ENCODE measurements at regions not wholly inside any gene's neighbourhood (a gene's known extent, or its start where the extent isn't known, plus 50 kb on each side); places are given as distances from the start of the nearest gene placed in this dataset.

GRCh38 chr14:100654025-100654813, 67.0 kb upstream of the BEGAIN start:
- TF ChIP-seq GATA3 (IDR thresholded peaks at IDR 0.05; ENCODE audit: low read depth, low read length) (no peak), GATA2 (IDR thresholded peaks at IDR 0.05; ENCODE audit: low read depth, low read length) (no peak)

- TF ChIP-seq GATA3 (IDR thresholded peaks at IDR 0.05; ENCODE audit: low read depth, low read length) (no peak), GATA2 (IDR thresholded peaks at IDR 0.05; ENCODE audit: low read depth, low read length) (no peak)
Observed at GRCh38 chr14:100654814-100655740, 67.9 kb upstream of the BEGAIN start.

GRCh38 chr14:100655741-100656085, 68.5 kb upstream of the BEGAIN start:
- TF ChIP-seq GATA2 (IDR thresholded peaks at IDR 0.05; ENCODE audit: low read depth, low read length) (no peak), GATA3 (IDR thresholded peaks at IDR 0.05; ENCODE audit: low read depth, low read length) (no peak)

- TF ChIP-seq GATA2 (IDR thresholded peaks at IDR 0.05; ENCODE audit: low read depth, low read length) (no peak), GATA3 (IDR thresholded peaks at IDR 0.05; ENCODE audit: low read depth, low read length) (no peak)
Observed at GRCh38 chr14:100656996-100657395, 69.7 kb upstream of the DLK1 start.

- TF ChIP-seq GATA3 (IDR thresholded peaks at IDR 0.05; ENCODE audit: low read depth, low read length) (no peak), GATA2 (IDR thresholded peaks at IDR 0.05; ENCODE audit: low read depth, low read length) (no peak)
Observed at GRCh38 chr14:100657780-100658179, 68.9 kb upstream of the DLK1 start.

- no peak for TF ChIP-seq GATA2 (IDR thresholded peaks at IDR 0.05; ENCODE audit: low read depth, low read length)
- no peak for TF ChIP-seq GATA3 (IDR thresholded peaks at IDR 0.05; ENCODE audit: low read depth, low read length)
Observed at GRCh38 chr14:100658181-100658886, 68.4 kb upstream of the DLK1 start.

GRCh38 chr14:100659345-100660001, 67.2 kb upstream of the DLK1 start:
- TF ChIP-seq GATA3 (IDR thresholded peaks at IDR 0.05; ENCODE audit: low read depth, low read length) = no peak
- no peak for TF ChIP-seq GATA2 (IDR thresholded peaks at IDR 0.05; ENCODE audit: low read depth, low read length)

- TF ChIP-seq GATA2 (IDR thresholded peaks at IDR 0.05; ENCODE audit: low read depth, low read length) = no peak
- TF ChIP-seq GATA3 (IDR thresholded peaks at IDR 0.05; ENCODE audit: low read depth, low read length) = no peak
Observed at GRCh38 chr14:100660498-100660881, 66.2 kb upstream of the DLK1 start.

GRCh38 chr14:100660882-100661635, 65.6 kb upstream of the DLK1 start:
- TF ChIP-seq GATA3 (IDR thresholded peaks at IDR 0.05; ENCODE audit: low read depth, low read length) (no peak), GATA2 (IDR thresholded peaks at IDR 0.05; ENCODE audit: low read depth, low read length) (no peak)

- TF ChIP-seq GATA2 (IDR thresholded peaks at IDR 0.05; ENCODE audit: low read depth, low read length) (no peak), GATA3 (IDR thresholded peaks at IDR 0.05; ENCODE audit: low read depth, low read length) (no peak)
Observed at GRCh38 chr14:100662879-100663760, 63.6 kb upstream of the DLK1 start.

GRCh38 chr14:100663761-100664052, 63.0 kb upstream of the DLK1 start:
- TF ChIP-seq GATA2 (IDR thresholded peaks at IDR 0.05; ENCODE audit: low read depth, low read length) (no peak), GATA3 (IDR thresholded peaks at IDR 0.05; ENCODE audit: low read depth, low read length) (no peak)

- TF ChIP-seq GATA3 (IDR thresholded peaks at IDR 0.05; ENCODE audit: low read depth, low read length) (no peak), GATA2 (IDR thresholded peaks at IDR 0.05; ENCODE audit: low read depth, low read length) (no peak)
Observed at GRCh38 chr14:100664231-100664630, 62.5 kb upstream of the DLK1 start.

Data from SH-SY5Y (cell line).